Gastroesophageal sphincter (tissue), 4 donors: ENCODE measurements at regions not wholly inside any gene's neighbourhood (a gene's known extent, or its start where the extent isn't known, plus 50 kb on each side); places are given as distances from the start of the nearest gene placed in this dataset.

ENCODE experiments used
- ATAC-seq: fragments of 150-250 bp; one replicate; pipeline ENCODE4 v1.9.1; 2016; ENCODE audit warnings: mild to moderate bottlenecking, moderate library complexity
- H3K27ac ChIP-seq, 4 donors: fragments of 200-600 bp; sonication (generic) in 3 of 4; 1 replicate in 3 of 4; 2 replicates in 1 of 4; pipeline ENCODE4 v1.5.1; 2016 to 2019
- H3K27me3 ChIP-seq: fragments of 200-600 bp; sonication (generic); one replicate; pipeline ENCODE4 v1.5.1; 2019
- H3K36me3 ChIP-seq, 2 donors: fragments of 200-600 bp; sonication (generic); one replicate each; pipeline ENCODE4 v1.5.1; 2019; ENCODE audit warnings: control low read depth in 1 of 2
- H3K4me1 ChIP-seq, 3 donors: fragments of 200-600 bp; sonication (generic); 1 replicate in 2 of 3; 2 replicates in 1 of 3; pipeline ENCODE4 v1.5.1; 2016 to 2019; ENCODE audit warnings: control low read depth in 2 of 3
- H3K4me3 ChIP-seq, 2 donors: fragments of 200-600 bp; sonication (generic); one replicate each; pipeline ENCODE4 v1.5.1; 2019; ENCODE audit warnings: mild to moderate bottlenecking in 1 of 2, moderate library complexity in 1 of 2
- H3K9me3 ChIP-seq, 3 donors: fragments of 200-600 bp; sonication (generic); one replicate each; pipeline ENCODE4 v1.5.1; 2017 to 2019; ENCODE audit warnings: control low read depth in 2 of 3
- CTCF ChIP-seq, 4 experiments: fragments of 200-600 bp in 2 of 4; fragments of 450-650 bp in 2 of 4; sonication (generic) in 1 of 4; IDR thresholded peaks; one replicate each; pipeline ENCODE4 v1.5.1; 2017 to 2019; ENCODE audit warnings: antibody characterized with exemption in 4 of 4, mild to moderate bottlenecking in 2 of 4, moderate library complexity in 2 of 4
- EP300 ChIP-seq: sonication (generic); formaldehyde crosslinking; IDR thresholded peaks from one replicate; pipeline ENCODE4 v1.6.1; 2017; ENCODE audit warnings: antibody characterized with exemption, mild to moderate bottlenecking
- POLR2A ChIP-seq, 2 donors: fragments of 450-650 bp; IDR thresholded peaks; one replicate each; pipeline ENCODE4 v1.6.1; 2017; ENCODE audit warnings: antibody characterized with exemption in 2 of 2, mild to moderate bottlenecking in 2 of 2, moderate library complexity in 1 of 2
- POLR2AphosphoS5 ChIP-seq: sonication (generic); formaldehyde crosslinking; IDR thresholded peaks from one replicate; pipeline ENCODE4 v1.6.1; 2017; ENCODE audit warnings: antibody characterized with exemption
- WGBS, 2 donors: methylation state at CpG; one replicate each; pipeline ENCODE4 v1.1.5; 2018; ENCODE audit warnings: low coverage in 1 of 2; 5-methylcytosine and 5-hydroxymethylcytosine counted together

- Histone ChIP-seq H3K27me3 (peaks cover 70% of the 10 kb centered on the region), H3K9me3 (no peaks in the 10 kb centered on the region), H3K27ac (no peak overlapping the region), H3K4me3 (peak overlapping the region in 1 of 2 donors; percentile 43), H3K4me1 (peaks cover 0 to 33% (median 7%) of the 10 kb centered on the region in 3 donors), H3K36me3 (no peaks in the 10 kb centered on the region)
- ATAC-seq: no peak
- WGBS, 2 donors: 0 to 2% methylated on average over 7 to 8 of the region's 18 CpGs
- no peak for TF ChIP-seq POLR2AphosphoS5
- TF ChIP-seq EP300: no peak
- no peak for TF ChIP-seq POLR2A (IDR thresholded peaks at IDR 0.05)
- TF ChIP-seq CTCF (IDR thresholded peaks at IDR 0.05): no peak
Observed at GRCh38 chr10:23693925-23694324, 255.1 kb downstream of the OTUD1 start.

- no peaks in the 10 kb centered on the region for H3K36me3 ChIP-seq
- H3K9me3 ChIP-seq: no peaks in the 10 kb centered on the region
- WGBS, 2 donors: 0 to 13% methylated on average over 2 to 8 of the region's 49 CpGs
- ATAC-seq: peak; percentile 7
- peaks cover 70% of the 10 kb centered on the region for H3K27me3 ChIP-seq
- peak overlapping the region in 1 of 2 donors; percentile 43 for H3K4me3 ChIP-seq
- no peak overlapping the region for H3K27ac ChIP-seq
- TF ChIP-seq CTCF (IDR thresholded peaks at IDR 0.05): no peak
- no peak for TF ChIP-seq EP300
- no peak for TF ChIP-seq POLR2AphosphoS5
- peaks cover 0 to 33% (median 7%) of the 10 kb centered on the region in 3 donors for H3K4me1 ChIP-seq
Observed at GRCh38 chr10:23694446-23694920, 255.6 kb downstream of the OTUD1 start.

GRCh38 chr10:23694921-23695824 is 256.3 kb downstream of the OTUD1 start:
- ATAC-seq: peak; percentile 17
- 0% methylated on average over 9 to 16 of the region's 63 CpGs for WGBS, 2 donors
- Histone ChIP-seq H3K27ac (no peak overlapping the region), H3K9me3 (no peaks in the 10 kb centered on the region), H3K27me3 (peaks cover 70% of the 10 kb centered on the region), H3K4me1 (peaks cover 0 to 33% (median 7%) of the 10 kb centered on the region in 3 donors), H3K36me3 (no peaks in the 10 kb centered on the region), H3K4me3 (peak overlapping the region in 1 of 2 donors; percentile 43)
- no peak for TF ChIP-seq POLR2AphosphoS5
- TF ChIP-seq EP300: no peak
- TF ChIP-seq CTCF (IDR thresholded peaks at IDR 0.05): no peak
- TF ChIP-seq POLR2A (IDR thresholded peaks at IDR 0.05): no peak

GRCh38 chr10:23695825-23696420 is 257.0 kb downstream of the OTUD1 start:
- WGBS, 2 donors: 20 to 21% methylated on average over 6 to 9 of the region's 36 CpGs
- H3K27ac ChIP-seq: no peak overlapping the region
- TF ChIP-seq POLR2A (IDR thresholded peaks at IDR 0.05): no peak
- TF ChIP-seq POLR2AphosphoS5: no peak
- no peak for TF ChIP-seq EP300
- TF ChIP-seq CTCF (IDR thresholded peaks at IDR 0.05): no peak
- peaks cover 70% of the 10 kb centered on the region for H3K27me3 ChIP-seq
- H3K36me3 ChIP-seq: no peaks in the 10 kb centered on the region
- no peaks in the 10 kb centered on the region for H3K9me3 ChIP-seq
- no peak for ATAC-seq
- peak overlapping the region in 1 of 2 donors; percentile 43 for H3K4me3 ChIP-seq
- peaks cover 0 to 33% (median 7%) of the 10 kb centered on the region in 3 donors for H3K4me1 ChIP-seq
